HEK293 (cell line): ENCODE measurements at regions not wholly inside any gene's neighbourhood (a gene's known extent, or its start where the extent isn't known, plus 50 kb on each side); places are given as distances from the start of the nearest gene placed in this dataset.

Experiments used
- ATF2 ChIP-seq: fragments of 450-650 bp; formaldehyde crosslinking; IDR thresholded peaks from 2 replicates; pipeline ENCODE4 v1.5.1; 2016; ENCODE audit warnings: missing biosample characterization, missing genetic modification characterization, low read depth
- BCL11A ChIP-seq: fragments of 450-650 bp; formaldehyde crosslinking; IDR thresholded peaks from 2 replicates; pipeline ENCODE4 v1.5.1; 2016; ENCODE audit warnings: low read depth, missing biosample characterization, missing genetic modification characterization
- CTCF ChIP-seq: fragments of 450-650 bp; formaldehyde crosslinking; IDR thresholded peaks from 2 replicates; pipeline ENCODE4 v1.5.1; 2016; ENCODE audit warnings: missing biosample characterization, missing genetic modification characterization
- TCF7L2 ChIP-seq: IDR thresholded peaks from 2 replicates; pipeline ENCODE4 v1.6.1; 2011; ENCODE audit warnings: low read depth, mild to moderate bottlenecking, inconsistent platforms, low read length, moderate library complexity, borderline replicate concordance
- ZFHX2 ChIP-seq: fragments of 450-650 bp; formaldehyde crosslinking; conservative IDR thresholded peaks from 2 replicates; pipeline ENCODE4 v1.5.1; 2016; ENCODE audit warnings: missing biosample characterization, missing genetic modification characterization
- ZNF121 ChIP-seq: fragments of 450-650 bp; formaldehyde crosslinking; IDR thresholded peaks from 2 replicates; pipeline ENCODE4 v1.5.1; 2016; ENCODE audit warnings: missing biosample characterization, missing genetic modification characterization
- ZNF138 ChIP-seq: fragments of 450-650 bp; formaldehyde crosslinking; IDR thresholded peaks from 2 replicates; pipeline ENCODE4 v1.5.1; 2016; ENCODE audit warnings: missing biosample characterization, missing genetic modification characterization, borderline replicate concordance
- ZNF416 ChIP-seq: fragments of 450-650 bp; formaldehyde crosslinking; IDR thresholded peaks from 2 replicates; pipeline ENCODE4 v1.5.1; 2016; ENCODE audit warnings: missing biosample characterization, missing genetic modification characterization
- ZNF423 ChIP-seq: fragments of 450-650 bp; formaldehyde crosslinking; IDR thresholded peaks from 2 replicates; pipeline ENCODE4 v1.5.1; 2016; ENCODE audit warnings: missing biosample characterization, missing genetic modification characterization
- ZSCAN18 ChIP-seq: fragments of 450-650 bp; formaldehyde crosslinking; IDR thresholded peaks from 2 replicates; pipeline ENCODE4 v1.5.1; 2016; ENCODE audit warnings: missing biosample characterization, missing genetic modification characterization

GRCh38 chr6:6529275-6529674, 59.2 kb upstream of the LY86 start:
- TF ChIP-seq CTCF (no peak), BCL11A (tag by site-specific recombination) (no peak), ATF2 (tag by site-specific recombination) (no peak), ZNF121 (tag by site-specific recombination) (no peak), ZSCAN18 (no peak), ZNF423 (no peak), ZNF416 (tag by site-specific recombination) (no peak), ZFHX2 (tag by site-specific recombination) (no peak), TCF7L2 (no peak), ZNF138 (no peak)
